ENCODE measurements at regions not wholly inside any gene's neighbourhood (a gene's known extent, or its start where the extent isn't known, plus 50 kb on each side); places are given as distances from the start of the nearest gene placed in this dataset.
"Not testable (repeated sequence)": the region's sequence is repeated elsewhere in the genome, so short reads cannot be mapped to it uniquely, and the experiment has no call there.

- Histone ChIP-seq H3K4me1 (ENCODE audit: control insufficient read depth, insufficient read depth, low read length) (no peaks in the 10 kb centered on the region), H3K27me3 (ENCODE audit: control insufficient read depth, insufficient read depth, low read length) (no peaks in the 10 kb centered on the region), H3K27ac (ENCODE audit: low read depth, low read length) (no peak overlapping the region), H3K4me3 (ENCODE audit: low read depth, low read length) (no peak overlapping the region), H3K9me3 (ENCODE audit: control insufficient read depth, insufficient read depth, low read length) (no peaks in the 10 kb centered on the region), H3K36me3 (ENCODE audit: control insufficient read depth, insufficient read depth, low read length) (no peaks in the 10 kb centered on the region)
- no CpG with 5 or more reads among the region's 2 CpGs for WGBS (ENCODE audit: insufficient coverage)
- DNase-seq (ENCODE audit: low read depth in 4 of 6, low spot score in 6 of 6), result peak in 1 of 6 donors; percentile 14
These were observed 414.5 kb upstream of the ARRDC3 start for GRCh38 chr5:91797576-91797975.

- WGBS (ENCODE audit: insufficient coverage), result 100% methylated on average over 1 of the region's 4 CpGs
- no peak for DNase-seq (ENCODE audit: low read depth in 4 of 6, low spot score in 6 of 6)
- H3K9me3 ChIP-seq (ENCODE audit: control insufficient read depth, insufficient read depth, low read length), result no peaks in the 10 kb centered on the region
- no peaks in the 10 kb centered on the region for H3K36me3 ChIP-seq (ENCODE audit: control insufficient read depth, insufficient read depth, low read length)
- H3K4me1 ChIP-seq (ENCODE audit: control insufficient read depth, insufficient read depth, low read length), result no peaks in the 10 kb centered on the region
- no peak overlapping the region for H3K4me3 ChIP-seq (ENCODE audit: low read depth, low read length)
- H3K27me3 ChIP-seq (ENCODE audit: control insufficient read depth, insufficient read depth, low read length), result no peaks in the 10 kb centered on the region
- no peak overlapping the region for H3K27ac ChIP-seq (ENCODE audit: low read depth, low read length)
These were observed 411.9 kb upstream of the ARRDC3 start for GRCh38 chr5:91794856-91795548.

DNA sequence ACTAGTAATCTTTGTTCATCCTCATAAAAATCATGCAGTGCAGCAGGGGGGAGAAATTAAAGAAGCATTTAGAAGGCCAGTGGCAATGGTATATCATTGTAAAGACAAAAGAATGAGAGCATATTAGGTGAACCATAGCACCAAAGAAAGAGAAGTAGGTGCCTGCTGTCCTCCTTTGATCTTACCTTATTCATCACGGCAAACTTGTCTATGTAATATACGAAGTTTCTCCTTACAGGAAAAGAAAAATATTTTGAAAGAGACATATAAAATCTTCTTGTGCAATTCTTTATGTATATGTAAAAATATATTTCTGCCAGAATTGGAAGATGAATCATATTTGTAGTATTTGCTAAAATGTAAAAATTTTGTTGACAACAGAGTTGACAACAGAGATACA, 411.3 kb upstream of the ARRDC3 start:
- no peak overlapping the region for H3K27ac ChIP-seq (ENCODE audit: low read depth, low read length)
- no peaks in the 10 kb centered on the region for H3K9me3 ChIP-seq (ENCODE audit: control insufficient read depth, insufficient read depth, low read length)
- no peaks in the 10 kb centered on the region for H3K27me3 ChIP-seq (ENCODE audit: control insufficient read depth, insufficient read depth, low read length)
- no peaks in the 10 kb centered on the region for H3K36me3 ChIP-seq (ENCODE audit: control insufficient read depth, insufficient read depth, low read length)
- peak in 1 of 6 donors; percentile 15 for DNase-seq (ENCODE audit: low read depth in 4 of 6, low spot score in 6 of 6)
- H3K4me1 ChIP-seq (ENCODE audit: control insufficient read depth, insufficient read depth, low read length), result no peaks in the 10 kb centered on the region
- no CpG with 5 or more reads among the region's 2 CpGs for WGBS (ENCODE audit: insufficient coverage)
- H3K4me3 ChIP-seq (ENCODE audit: low read depth, low read length), result no peak overlapping the region

- DNase-seq (ENCODE audit: low read depth in 4 of 6, low spot score in 6 of 6), result no peak
- Histone ChIP-seq H3K36me3 (ENCODE audit: control insufficient read depth, insufficient read depth, low read length) (no peaks in the 10 kb centered on the region), H3K9me3 (ENCODE audit: control insufficient read depth, insufficient read depth, low read length) (no peaks in the 10 kb centered on the region), H3K4me1 (ENCODE audit: control insufficient read depth, insufficient read depth, low read length) (no peaks in the 10 kb centered on the region), H3K27ac (ENCODE audit: low read depth, low read length) (no peak overlapping the region), H3K4me3 (ENCODE audit: low read depth, low read length) (no peak overlapping the region), H3K27me3 (ENCODE audit: control insufficient read depth, insufficient read depth, low read length) (no peaks in the 10 kb centered on the region)
- no CpG with 5 or more reads among the region's 1 CpG for WGBS (ENCODE audit: insufficient coverage)
These were observed 404.6 kb upstream of the ARRDC3 start for GRCh38 chr5:91787718-91788117.

DNA sequence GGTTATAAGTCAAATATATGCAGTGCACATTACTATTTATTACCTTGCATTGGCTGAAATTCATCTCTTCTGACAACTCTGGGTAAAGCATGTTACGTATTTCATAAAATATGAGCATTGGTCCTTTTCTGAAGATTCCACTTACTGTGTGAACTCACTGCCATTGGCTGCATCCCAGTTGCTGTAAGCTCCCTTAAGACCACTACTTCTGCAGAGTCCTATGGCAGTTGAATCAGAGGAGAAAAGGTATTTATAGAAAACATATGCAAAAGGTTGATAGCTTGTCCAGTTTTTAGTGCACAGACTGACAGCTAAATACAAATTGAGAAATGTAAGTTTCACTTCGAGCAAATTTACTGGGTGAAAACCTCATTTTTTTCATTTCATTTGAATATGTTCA, 394.6 kb upstream of the ARRDC3 start:
- DNase-seq (ENCODE audit: low read depth in 4 of 6, low spot score in 6 of 6), result no peak
- Histone ChIP-seq H3K27ac (ENCODE audit: low read depth, low read length) (no peak overlapping the region), H3K4me3 (ENCODE audit: low read depth, low read length) (no peak overlapping the region), H3K4me1 (ENCODE audit: control insufficient read depth, insufficient read depth, low read length) (no peaks in the 10 kb centered on the region), H3K9me3 (ENCODE audit: control insufficient read depth, insufficient read depth, low read length) (no peaks in the 10 kb centered on the region), H3K27me3 (ENCODE audit: control insufficient read depth, insufficient read depth, low read length) (no peaks in the 10 kb centered on the region), H3K36me3 (ENCODE audit: control insufficient read depth, insufficient read depth, low read length) (no peaks in the 10 kb centered on the region)
- no CpG with 5 or more reads among the region's 2 CpGs for WGBS (ENCODE audit: insufficient coverage)

- Histone ChIP-seq H3K9me3 (ENCODE audit: control insufficient read depth, insufficient read depth, low read length) (no peaks in the 10 kb centered on the region), H3K27ac (ENCODE audit: low read depth, low read length) (no peak overlapping the region), H3K36me3 (ENCODE audit: control insufficient read depth, insufficient read depth, low read length) (no peaks in the 10 kb centered on the region), H3K4me1 (ENCODE audit: control insufficient read depth, insufficient read depth, low read length) (no peaks in the 10 kb centered on the region), H3K4me3 (ENCODE audit: low read depth, low read length) (no peak overlapping the region), H3K27me3 (ENCODE audit: control insufficient read depth, insufficient read depth, low read length) (no peaks in the 10 kb centered on the region)
- no peak for DNase-seq (ENCODE audit: low read depth in 4 of 6, low spot score in 6 of 6)
- WGBS (ENCODE audit: insufficient coverage), result no CpG with 5 or more reads among the region's 2 CpGs
These were observed 393.1 kb upstream of the ARRDC3 start for GRCh38 chr5:91776249-91776648.

DNA sequence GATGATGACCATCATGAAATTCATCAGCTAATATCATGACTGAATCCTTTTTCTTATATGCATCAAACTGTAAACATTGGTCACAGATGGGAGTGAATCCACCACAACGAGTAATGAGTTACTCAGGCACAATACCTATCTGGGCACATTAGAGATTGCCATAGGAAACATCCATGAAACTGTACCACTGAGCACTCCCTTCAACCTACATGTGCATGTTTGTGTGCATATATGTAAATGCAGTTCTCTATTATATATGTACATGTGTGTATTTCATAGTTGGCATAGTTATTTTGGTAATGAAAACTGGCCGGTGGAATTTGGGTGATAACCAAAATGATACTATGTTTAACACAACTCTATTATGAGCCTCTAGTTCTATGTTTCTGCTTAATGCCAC, 387.3 kb upstream of the ARRDC3 start:
- Histone ChIP-seq H3K27me3 (ENCODE audit: control insufficient read depth, insufficient read depth, low read length) (no peaks in the 10 kb centered on the region), H3K9me3 (ENCODE audit: control insufficient read depth, insufficient read depth, low read length) (no peaks in the 10 kb centered on the region), H3K4me1 (ENCODE audit: control insufficient read depth, insufficient read depth, low read length) (no peaks in the 10 kb centered on the region), H3K4me3 (ENCODE audit: low read depth, low read length) (no peak overlapping the region), H3K36me3 (ENCODE audit: control insufficient read depth, insufficient read depth, low read length) (no peaks in the 10 kb centered on the region), H3K27ac (ENCODE audit: low read depth, low read length) (no peak overlapping the region)
- no peak for DNase-seq (ENCODE audit: low read depth in 4 of 6, low spot score in 6 of 6)
- WGBS (ENCODE audit: insufficient coverage), result no CpG with 5 or more reads among the region's 2 CpGs

- not testable (repeated sequence) for H3K4me3 ChIP-seq (ENCODE audit: low read depth, low read length); H3K27me3 ChIP-seq (ENCODE audit: control insufficient read depth, insufficient read depth, low read length); DNase-seq (ENCODE audit: low read depth in 4 of 6, low spot score in 6 of 6); H3K27ac ChIP-seq (ENCODE audit: low read depth, low read length); H3K9me3 ChIP-seq (ENCODE audit: control insufficient read depth, insufficient read depth, low read length); H3K36me3 ChIP-seq (ENCODE audit: control insufficient read depth, insufficient read depth, low read length); H3K4me1 ChIP-seq (ENCODE audit: control insufficient read depth, insufficient read depth, low read length)
- WGBS (ENCODE audit: insufficient coverage), result 100% methylated on average over 1 of the region's 4 CpGs
These were observed 374.3 kb upstream of the ARRDC3 start for GRCh38 chr5:91757383-91757782.

GRCh38 chr5:91754990-91755389, 371.9 kb upstream of the ARRDC3 start:
- DNase-seq (ENCODE audit: low read depth in 4 of 6, low spot score in 6 of 6), result no peak
- WGBS (ENCODE audit: insufficient coverage), result no CpG with 5 or more reads among the region's 1 CpG

DNA sequence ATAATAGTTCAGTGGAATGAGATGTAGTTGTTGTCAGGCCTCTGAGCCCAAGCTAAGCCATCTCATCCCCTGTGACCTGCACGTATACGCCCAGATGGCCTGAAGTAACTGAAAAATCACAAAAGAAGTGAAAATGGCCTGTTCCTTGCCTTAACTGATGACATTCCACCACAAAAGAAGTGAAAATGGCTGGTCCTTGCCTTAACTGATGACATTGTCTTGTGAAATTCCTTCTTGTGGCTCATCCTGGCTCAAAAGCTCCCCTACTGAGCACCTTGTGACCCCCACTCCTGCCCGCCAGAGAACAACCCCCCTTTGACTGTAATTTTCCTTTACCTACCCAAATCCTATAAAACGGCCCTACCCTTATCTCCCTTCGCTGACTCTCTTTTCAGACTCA, 361.4 kb upstream of the ARRDC3 start:
- not testable (repeated sequence) for H3K4me3 ChIP-seq (ENCODE audit: low read depth, low read length); H3K27me3 ChIP-seq (ENCODE audit: control insufficient read depth, insufficient read depth, low read length); H3K36me3 ChIP-seq (ENCODE audit: control insufficient read depth, insufficient read depth, low read length); H3K9me3 ChIP-seq (ENCODE audit: control insufficient read depth, insufficient read depth, low read length); H3K27ac ChIP-seq (ENCODE audit: low read depth, low read length); H3K4me1 ChIP-seq (ENCODE audit: control insufficient read depth, insufficient read depth, low read length); DNase-seq (ENCODE audit: low read depth in 4 of 6, low spot score in 6 of 6)
- 96% methylated on average over 3 of the region's 5 CpGs for WGBS (ENCODE audit: insufficient coverage)

More at GRCh38 chr5:91754990-91755389, 371.9 kb upstream of the ARRDC3 start:
- Histone ChIP-seq H3K36me3 (ENCODE audit: control insufficient read depth, insufficient read depth, low read length) (no peaks in the 10 kb centered on the region), H3K4me3 (ENCODE audit: low read depth, low read length) (no peak overlapping the region), H3K27me3 (ENCODE audit: control insufficient read depth, insufficient read depth, low read length) (no peaks in the 10 kb centered on the region), H3K27ac (ENCODE audit: low read depth, low read length) (no peak overlapping the region), H3K9me3 (ENCODE audit: control insufficient read depth, insufficient read depth, low read length) (no peaks in the 10 kb centered on the region), H3K4me1 (ENCODE audit: control insufficient read depth, insufficient read depth, low read length) (no peaks in the 10 kb centered on the region)
